ENCODE measurements at regions not wholly inside any gene's neighbourhood (a gene's known extent, or its start where the extent isn't known, plus 50 kb on each side); places are given as distances from the start of the nearest gene placed in this dataset.

DNA sequence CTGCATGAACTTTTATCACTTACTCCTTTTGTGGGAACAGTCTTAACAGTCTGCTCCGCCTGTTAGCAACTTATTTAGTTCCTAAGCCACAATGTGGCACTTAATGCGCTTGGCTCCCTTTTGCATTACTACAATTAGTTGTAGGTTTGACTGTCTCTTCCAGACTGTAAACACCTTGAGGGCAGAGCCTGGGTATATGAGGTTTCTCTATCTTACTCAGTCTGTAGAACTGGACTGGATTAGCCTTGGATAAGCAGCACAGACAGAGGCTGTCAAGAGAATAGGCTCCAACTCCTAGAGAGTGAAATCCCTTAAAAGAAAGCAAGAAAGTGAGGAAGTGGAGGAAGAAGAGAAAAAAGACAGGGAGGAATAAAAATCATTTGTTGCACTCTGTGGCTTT is 268.3 kb upstream of the MAF start:
- TF ChIP-seq CTCF (IDR thresholded peaks at IDR 0.05; ENCODE audit: low read depth, low read length, poor library complexity, severe bottlenecking) (no peak), EZH2phosphoT487 (IDR thresholded peaks at IDR 0.05; ENCODE audit: borderline replicate concordance, low read length) (no peak)

Measured in DOHH2 (cell line).